IMR-90 (cell line): ENCODE measurements at regions not wholly inside any gene's neighbourhood (a gene's known extent, or its start where the extent isn't known, plus 50 kb on each side); places are given as distances from the start of the nearest gene placed in this dataset.
A peak's percentile ranks its signal among the peaks of the same experiment; 100 is the strongest.

Experiments
- ATAC-seq: fragments of 200-7000 bp; cut with Tn5 transposase; 2 replicates; pipeline ENCODE4 v1.9.1; 2020; ENCODE audit warnings: low read depth, mild to moderate bottlenecking, moderate library complexity
- BruUV-seq: library from RNA; stranded (reverse); fragments of 400-500 nt; replicated peaks from 2 replicates; lab custom pipeline; 2021; lab: Mats Ljungman, UMichigan
- CTCF ChIA-PET: fragments of 300-600 bp; formaldehyde crosslinking; extraction: SDS; loops from one replicate; lab custom pipeline; 2021; ENCODE audit warnings: antibody characterized with exemption; lab: Yijun Ruan, JAX
- POLR2A ChIA-PET: fragments of 300-600 bp; sonication (Branson Sonifier 250); formaldehyde crosslinking; loops from one replicate; lab custom pipeline; 2022; ENCODE audit warnings: antibody characterized with exemption; ENCODE audit not compliant: unreplicated experiment; lab: Charles Lee
- DNase-seq: peaks from one replicate; pipeline ENCODE4 v3.0.0; 2013
- H2AFZ ChIP-seq: replicated peaks from 2 replicates; pipeline ENCODE3; 2013; ENCODE audit warnings: low read length, mild to moderate bottlenecking; ENCODE audit not compliant: poor library complexity
- H2AK5ac ChIP-seq: 2 replicates; pipeline ENCODE4 v1.6.1; 2013; ENCODE audit warnings: low read depth, low read length, inconsistent platforms
- H2AK9ac ChIP-seq: replicated peaks from 2 replicates; pipeline ENCODE3; 2013; ENCODE audit warnings: mild to moderate bottlenecking, low read depth, low read length, moderate library complexity; ENCODE audit not compliant: poor library complexity
- H2BK120ac ChIP-seq: 2 replicates; pipeline ENCODE4 v1.6.1; 2013; ENCODE audit warnings: low read depth, low read length, inconsistent platforms
- H2BK15ac ChIP-seq: 3 replicates; pipeline ENCODE4 v1.6.1; 2013; ENCODE audit warnings: low read depth, low read length, inconsistent platforms
- H2BK20ac ChIP-seq: 2 replicates; pipeline ENCODE4 v1.6.1; 2013; ENCODE audit warnings: low read depth, mild to moderate bottlenecking, inconsistent platforms, low read length, moderate library complexity
- H2BK5ac ChIP-seq: 2 replicates; pipeline ENCODE4 v1.6.1; 2013; ENCODE audit warnings: mild to moderate bottlenecking, low read depth, low read length, inconsistent platforms; ENCODE audit not compliant: poor library complexity, severe bottlenecking
- H3K14ac ChIP-seq: replicated peaks from 2 replicates; pipeline ENCODE4 v1.6.1; 2013; ENCODE audit warnings: low read depth, low read length, inconsistent platforms
- H3K18ac ChIP-seq: 2 replicates; pipeline ENCODE4 v1.6.1; 2013; ENCODE audit warnings: low read depth, low read length, control low read depth
- H3K23ac ChIP-seq: 2 replicates; pipeline ENCODE4 v1.6.1; 2013; ENCODE audit warnings: low read depth, low read length, inconsistent platforms
- H3K27ac ChIP-seq: 2 replicates; pipeline ENCODE4 v1.5.1; 2013; ENCODE audit warnings: mild to moderate bottlenecking, control low read depth, low read length; ENCODE audit not compliant: insufficient read depth
- H3K27me3 ChIP-seq: 2 replicates; pipeline ENCODE4 v1.6.1; 2013; ENCODE audit warnings: low read length; ENCODE audit not compliant: control insufficient read depth, insufficient read depth
- H3K36me3 ChIP-seq: 2 replicates; pipeline ENCODE4 v1.6.1; 2013; ENCODE audit warnings: low read length, mixed read lengths; ENCODE audit not compliant: control insufficient read depth, insufficient read depth
- H3K4ac ChIP-seq: 2 replicates; pipeline ENCODE4 v1.6.1; 2013; ENCODE audit warnings: low read depth, low read length, inconsistent platforms
- H3K4me1 ChIP-seq: 2 replicates; pipeline ENCODE4 v1.6.1; 2013; ENCODE audit warnings: low read length, mixed read lengths; ENCODE audit not compliant: control insufficient read depth, insufficient read depth
- H3K4me2 ChIP-seq: 2 replicates; pipeline ENCODE4 v1.6.1; 2013; ENCODE audit warnings: low read depth, mild to moderate bottlenecking, control low read depth, low read length, moderate library complexity
- H3K4me3 ChIP-seq: 2 replicates; pipeline ENCODE4 v1.5.1; 2013; ENCODE audit warnings: low read depth, mild to moderate bottlenecking, control low read depth, low read length, moderate library complexity; ENCODE audit not compliant: insufficient read depth
- H3K56ac ChIP-seq: 2 replicates; pipeline ENCODE4 v1.6.1; 2013; ENCODE audit warnings: low read length, inconsistent platforms; ENCODE audit not compliant: insufficient read depth; ENCODE audit errors: extremely low read depth
- H3K79me1 ChIP-seq, 2 experiments: 2 replicates each; pipeline ENCODE4 v1.6.1; 2013; ENCODE audit warnings: low read length in 2 of 2, inconsistent platforms in 1 of 2, low read depth in 1 of 2
- H3K9ac ChIP-seq: 2 replicates; pipeline ENCODE4 v1.6.1; 2013; ENCODE audit warnings: low read depth, low read length, control low read depth
- H3K9me1 ChIP-seq: 2 replicates; pipeline ENCODE4 v1.6.1; 2013; ENCODE audit warnings: low read length, inconsistent platforms; ENCODE audit not compliant: insufficient read depth
- H3K9me3 ChIP-seq: 2 replicates; pipeline ENCODE4 v1.6.1; 2013; ENCODE audit warnings: low read length; ENCODE audit not compliant: control insufficient read depth, insufficient read depth
- H4K20me1 ChIP-seq: 2 replicates; pipeline ENCODE4 v1.6.1; 2013; ENCODE audit warnings: low read length, inconsistent platforms; ENCODE audit not compliant: insufficient read depth
- H4K5ac ChIP-seq: 2 replicates; pipeline ENCODE4 v1.6.1; 2013; ENCODE audit warnings: mild to moderate bottlenecking, low read depth, low read length, control low read depth
- H4K8ac ChIP-seq, 2 experiments: 2 replicates each; pipeline ENCODE4 v1.6.1; 2013; ENCODE audit warnings: low read depth in 2 of 2, low read length in 2 of 2, control low read depth in 1 of 2, inconsistent platforms in 1 of 2
- H4K91ac ChIP-seq: 2 replicates; pipeline ENCODE4 v1.6.1; 2013; ENCODE audit warnings: low read depth, low read length, inconsistent platforms; ENCODE audit not compliant: insufficient read depth
- NFE2L2 ChIP-seq: fragments of 150-350 bp; IDR thresholded peaks from 2 replicates; pipeline ENCODE4 v1.6.1; 2016; ENCODE audit warnings: low read depth, mild to moderate bottlenecking, low read length
- WGBS, 2 experiments: methylation state at CpG; one replicate each; pipeline versions ENCODE4 v1.1.5 to v1.1.7; 2013; ENCODE audit warnings: missing lambda C conversion rate in 2 of 2; ENCODE audit not compliant: insufficient read length in 1 of 2; ENCODE audit errors: extremely low coverage in 2 of 2; 5-methylcytosine and 5-hydroxymethylcytosine counted together
- dilution Hi-C: fragments of 300-500 bp; cut with HindIII; formaldehyde crosslinking; loops from one replicate; pipeline ENCODE4 v1.14.3; 2018; ENCODE audit warnings: low sequenced_read_pairs; ENCODE audit not compliant: unreplicated experiment
- in situ Hi-C: fragments of 300-500 bp; cut with MboI; formaldehyde crosslinking; loops from 3 replicates; pipeline ENCODE4 v1.14.3; 2019; ENCODE audit warnings: low sequenced_read_pairs, inconsistent platforms, mixed read lengths
- intact Hi-C: fragments of 100-400 bp; cut with micrococcal nuclease; formaldehyde crosslinking; loops from 2 replicates; pipeline ENCODE4 v1.10.0; 2022

DNA sequence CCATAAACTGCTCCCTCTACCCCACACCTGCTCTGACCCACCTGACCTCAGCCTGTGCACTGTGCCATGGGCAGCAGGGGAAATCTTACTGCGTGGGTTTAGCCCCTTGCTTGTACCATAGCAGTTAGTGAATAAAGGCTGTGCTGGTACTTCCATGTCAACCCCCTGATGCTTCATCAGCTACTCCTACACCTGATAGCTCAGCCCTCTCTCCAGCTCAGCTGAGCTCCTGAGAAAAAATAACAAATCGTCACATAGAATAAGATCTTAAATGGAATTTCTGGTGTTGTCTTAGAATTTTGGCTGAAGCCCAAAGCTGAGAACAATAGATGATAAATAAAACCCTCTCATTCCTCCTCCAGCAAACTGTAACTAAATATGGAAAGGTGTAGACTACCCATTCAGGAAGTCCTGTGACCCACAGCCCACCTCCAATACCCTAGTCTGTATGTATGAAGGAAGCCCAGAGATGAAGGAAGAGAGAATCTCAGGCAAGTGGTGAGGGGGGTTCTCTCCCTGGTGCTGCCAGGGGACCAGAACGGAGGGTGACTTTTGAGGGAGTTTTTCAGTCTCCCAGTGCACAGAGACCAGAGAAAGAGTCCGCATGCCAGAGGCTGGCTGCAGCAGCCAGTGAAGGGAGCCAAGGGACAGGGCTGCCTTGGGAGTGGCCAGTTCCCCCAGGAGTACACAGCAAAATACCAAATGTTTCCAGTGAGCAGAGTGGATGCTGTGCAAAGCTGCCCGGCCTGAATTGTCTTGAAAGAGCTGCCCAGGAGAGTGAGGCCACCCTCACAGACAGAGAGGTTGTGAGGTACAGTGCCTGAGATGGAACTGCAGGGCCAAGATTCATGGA, 227.3 kb downstream of the QDPR start:
- Histone ChIP-seq H3K9me3 (no peaks in the 10 kb centered on the region), H3K56ac (no peak overlapping the region), H2BK15ac (no peak overlapping the region), H3K27ac (no peak overlapping the region), H3K18ac (no peak overlapping the region), H4K20me1 (no peaks in the 10 kb centered on the region), H3K23ac (no peak overlapping the region), H3K4ac (no peak overlapping the region), H4K91ac (no peak overlapping the region), H3K27me3 (no peaks in the 10 kb centered on the region), H2AK9ac (no peak overlapping the region), H2AK5ac (no peak overlapping the region), H4K5ac (no peak overlapping the region), H3K4me3 (no peak overlapping the region), H3K9ac (no peak overlapping the region), H2BK20ac (no peak overlapping the region), H3K14ac (no peak overlapping the region), H3K36me3 (no peaks in the 10 kb centered on the region), H3K79me1 (no peaks in the 10 kb centered on the region), H2AFZ (peak overlapping the region; percentile 21), H4K8ac (no peak overlapping the region), H3K4me2 (no peak overlapping the region), H3K9me1 (no peaks in the 10 kb centered on the region), H2BK120ac (no peak overlapping the region), H3K4me1 (no peaks in the 10 kb centered on the region), H2BK5ac (no peak overlapping the region)
- CTCF ChIA-PET: interaction anchor here (0.6 kb wide), 1 partner anchor 93 kb away, joined by 3 read pairs; no protein-coding TSS in a partner anchor
- dilution Hi-C loops (no loop called here), in situ Hi-C loops (no loop called here), intact Hi-C loops (no loop called here)
- no peak for TF ChIP-seq NFE2L2
- no peak for ATAC-seq
- WGBS, 2 experiments: 100% methylated on average over 1 of the region's 5 CpGs; no CpG with 5 or more reads in 1 of the 2 experiments
- DNase-seq: no peak
- no TSS peak for BruUV-seq
- POLR2A ChIA-PET: no interaction called here
